GM12864 (cell line): ENCODE measurements at regions not wholly inside any gene's neighbourhood (a gene's known extent, or its start where the extent isn't known, plus 50 kb on each side); places are given as distances from the start of the nearest gene placed in this dataset.
"Not testable (repeated sequence)": the region's sequence is repeated elsewhere in the genome, so short reads cannot be mapped to it uniquely, and the experiment has no call there.

ENCODE experiments used
- DNase-seq: peaks from one replicate; pipeline ENCODE4 v3.0.0-alpha.2; 2011; ENCODE audit warnings: low read depth
- H3K4me3 ChIP-seq: 2 replicates; pipeline ENCODE4 v1.5.1; 2011; ENCODE audit warnings: mild to moderate bottlenecking, low read depth, low read length, control low read depth
- CTCF ChIP-seq: IDR thresholded peaks from 2 replicates; pipeline ENCODE4 v1.5.1; 2011; ENCODE audit warnings: low read depth, mild to moderate bottlenecking, moderate library complexity, low read length, control low read depth, inconsistent platforms; ENCODE audit errors: missing control alignments

- no peak for DNase-seq
- no peak for TF ChIP-seq CTCF
- no peak overlapping the region for H3K4me3 ChIP-seq
Observed at GRCh38 chr9:110128664-110129329, 79.2 kb downstream of the C9orf152 start.

- TF ChIP-seq CTCF, result no peak
- DNase-seq, result no peak
- H3K4me3 ChIP-seq, result no peak overlapping the region
Observed at GRCh38 chr9:110129425-110129824, 78.5 kb downstream of the C9orf152 start.

- DNase-seq, result no peak
- H3K4me3 ChIP-seq, result no peak overlapping the region
- TF ChIP-seq CTCF, result no peak
Observed at GRCh38 chr9:110130211-110130610, 77.7 kb downstream of the C9orf152 start.

- no peak for TF ChIP-seq CTCF
- no peak overlapping the region for H3K4me3 ChIP-seq
- DNase-seq, result no peak
Observed at GRCh38 chr9:110130791-110131416, 77.1 kb downstream of the C9orf152 start.

- TF ChIP-seq CTCF, result no peak
- no peak for DNase-seq
- H3K4me3 ChIP-seq, result no peak overlapping the region
Observed at GRCh38 chr9:110131499-110131898, 76.5 kb downstream of the C9orf152 start.

GRCh38 chr9:110132531-110132930 lies 75.4 kb downstream of the C9orf152 start:
- H3K4me3 ChIP-seq, result not testable (repeated sequence)

GRCh38 chr9:110133059-110133458 lies 74.9 kb downstream of the C9orf152 start:
- DNase-seq, result no peak
- TF ChIP-seq CTCF, result no peak
- no peak overlapping the region for H3K4me3 ChIP-seq

More at GRCh38 chr9:110132531-110132930, 75.4 kb downstream of the C9orf152 start:
- not testable (repeated sequence) for DNase-seq
